ENCODE measurements at regions not wholly inside any gene's neighbourhood (a gene's known extent, or its start where the extent isn't known, plus 50 kb on each side); places are given as distances from the start of the nearest gene placed in this dataset.

DNA sequence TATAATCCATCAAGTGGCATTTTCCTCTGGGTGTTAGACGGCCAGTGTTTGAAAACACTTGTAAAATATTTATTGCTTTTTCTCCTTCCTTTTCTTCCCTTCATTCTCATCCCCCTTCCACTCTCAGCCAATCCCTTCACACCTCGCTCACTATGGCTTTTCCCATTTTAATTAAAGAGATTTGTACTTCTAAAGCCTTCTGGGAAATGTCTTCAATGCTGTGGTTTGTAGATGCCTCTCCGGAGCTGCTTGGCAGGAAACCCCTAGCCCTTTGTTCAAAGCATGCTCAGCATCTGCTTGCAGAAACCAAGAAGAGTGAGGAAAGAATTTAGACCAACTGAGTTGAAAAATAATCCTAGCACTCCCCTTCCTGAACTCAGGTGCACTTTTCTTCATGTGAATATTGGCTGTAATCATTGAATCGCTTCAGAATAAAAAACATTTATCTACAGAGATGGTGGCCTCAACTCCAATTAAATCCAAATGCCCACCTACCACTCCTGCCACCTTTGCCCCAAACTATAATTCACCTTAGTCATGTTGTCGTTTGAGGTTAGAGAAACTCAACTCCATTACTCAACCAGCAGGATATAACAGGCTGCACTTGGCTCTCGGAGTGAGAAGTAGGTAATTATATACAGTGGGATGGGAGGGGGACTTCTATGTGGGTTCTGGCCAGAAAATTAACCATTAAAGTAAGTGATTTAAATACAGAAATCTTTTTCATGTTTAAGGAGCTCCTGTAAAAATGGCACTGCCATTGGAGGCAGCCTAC is 659.4 kb upstream of the CAMK1G start (continued):
- TF ChIP-seq ZNF280D (tag by site-specific recombination; IDR thresholded peaks at IDR 0.05) (no peak), ZBTB6 (tag by site-specific recombination; IDR thresholded peaks at IDR 0.05) (no peak), ZNF692 (tag by site-specific recombination; IDR thresholded peaks at IDR 0.05) (no peak), ZNF155 (tag by site-specific recombination; IDR thresholded peaks at IDR 0.05) (no peak), ZNF571 (tag by site-specific recombination; IDR thresholded peaks at IDR 0.05) (no peak)

DNA sequence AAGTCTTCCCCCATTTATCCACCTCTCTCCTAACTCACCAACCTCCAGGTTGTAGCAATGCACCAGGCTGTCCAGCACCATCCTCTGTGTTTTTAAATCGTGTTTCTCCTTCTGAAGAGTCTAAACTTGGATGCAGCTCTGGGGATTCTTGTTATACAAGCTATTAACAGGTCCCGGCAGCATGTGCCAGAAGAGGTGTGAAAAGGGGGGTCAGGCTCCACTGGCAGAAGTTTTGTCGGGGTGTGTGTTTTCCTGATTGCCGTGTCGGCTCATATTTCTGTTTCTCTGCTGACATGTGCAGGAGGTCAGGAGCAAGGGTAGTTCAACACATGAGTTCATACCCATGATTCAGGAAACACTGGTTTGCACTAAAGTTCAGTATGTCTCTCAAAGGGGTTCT is 658.6 kb upstream of the CAMK1G start:
- ChIA-PET POLR2A (no interaction called here), CTCF (no interaction called here)
- no peaks in the 10 kb centered on the region for H3K9me3 ChIP-seq (ENCODE audit: control insufficient read depth, insufficient read depth, low read depth, low read length)
- H3K4me3 ChIP-seq (ENCODE audit: low read depth, low read length): no peak overlapping the region
- H3K27ac ChIP-seq (ENCODE audit: extremely low read depth, low read depth, low read length): no peak overlapping the region
- no peaks in the 10 kb centered on the region for H3K4me1 ChIP-seq (ENCODE audit: control insufficient read depth, insufficient read depth, low read length)
- TF ChIP-seq ZNF596 (tag by site-specific recombination; IDR thresholded peaks at IDR 0.05) (no peak), ZNF645 (tag by site-specific recombination; IDR thresholded peaks at IDR 0.05) (no peak), BCL6B (tag by site-specific recombination; IDR thresholded peaks at IDR 0.05) (no peak), BCL11A (tag by site-specific recombination; IDR thresholded peaks at IDR 0.05; ENCODE audit: low read depth) (no peak), GLIS1 (tag by site-specific recombination; IDR thresholded peaks at IDR 0.05) (no peak), WT1 (tag by site-specific recombination; IDR thresholded peaks at IDR 0.05) (no peak), ZNF560 (tag by site-specific recombination; IDR thresholded peaks at IDR 0.05; ENCODE audit: borderline replicate concordance) (no peak), ZNF549 (tag by site-specific recombination; IDR thresholded peaks at IDR 0.05) (no peak), ZNF585B (tag by site-specific recombination; IDR thresholded peaks at IDR 0.05) (no peak), ZNF621 (tag by site-specific recombination; IDR thresholded peaks at IDR 0.05) (no peak), GLIS2 (tag by site-specific recombination; IDR thresholded peaks at IDR 0.05) (no peak)
- TF ChIP-seq, protein P1, sequence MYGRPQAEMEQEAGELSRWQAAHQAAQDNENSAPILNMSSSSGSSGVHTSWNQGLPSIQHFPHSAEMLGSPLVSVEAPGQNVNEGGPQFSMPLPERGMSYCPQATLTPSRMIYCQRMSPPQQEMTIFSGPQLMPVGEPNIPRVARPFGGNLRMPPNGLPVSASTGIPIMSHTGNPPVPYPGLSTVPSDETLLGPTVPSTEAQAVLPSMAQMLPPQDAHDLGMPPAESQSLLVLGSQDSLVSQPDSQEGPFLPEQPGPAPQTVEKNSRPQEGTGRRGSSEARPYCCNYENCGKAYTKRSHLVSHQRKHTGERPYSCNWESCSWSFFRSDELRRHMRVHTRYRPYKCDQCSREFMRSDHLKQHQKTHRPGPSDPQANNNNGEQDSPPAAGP (tag by site-specific recombination; IDR thresholded peaks at IDR 0.05): no peak
- no peaks in the 10 kb centered on the region for H3K36me3 ChIP-seq (ENCODE audit: control insufficient read depth in 2 of 2, insufficient read depth in 1 of 2, low read length in 2 of 2)
